GM13976 (cell line): ENCODE measurements at regions not wholly inside any gene's neighbourhood (a gene's known extent, or its start where the extent isn't known, plus 50 kb on each side); places are given as distances from the start of the nearest gene placed in this dataset.

Experiments
- DNase-seq: peaks from one replicate; pipeline ENCODE4 v3.0.0; 2012; ENCODE audit warnings: low spot score
- in situ Hi-C: fragments of 300-500 bp; cut with MboI; formaldehyde crosslinking; loops from one replicate; pipeline ENCODE4 v1.12.0; 2022; ENCODE audit warnings: low sequenced_read_pairs, mixed read lengths, inconsistent platforms; ENCODE audit not compliant: unreplicated experiment
- TF ChIP-seq, protein P1 (sequence below): IDR thresholded peaks from 2 replicates; pipeline ENCODE4 v1.5.1; 2012; ENCODE audit warnings: borderline replicate concordance, mild to moderate bottlenecking; ENCODE audit not compliant: insufficient read depth; ENCODE audit errors: extremely low read depth, missing control alignments, control extremely low read depth

DNA sequence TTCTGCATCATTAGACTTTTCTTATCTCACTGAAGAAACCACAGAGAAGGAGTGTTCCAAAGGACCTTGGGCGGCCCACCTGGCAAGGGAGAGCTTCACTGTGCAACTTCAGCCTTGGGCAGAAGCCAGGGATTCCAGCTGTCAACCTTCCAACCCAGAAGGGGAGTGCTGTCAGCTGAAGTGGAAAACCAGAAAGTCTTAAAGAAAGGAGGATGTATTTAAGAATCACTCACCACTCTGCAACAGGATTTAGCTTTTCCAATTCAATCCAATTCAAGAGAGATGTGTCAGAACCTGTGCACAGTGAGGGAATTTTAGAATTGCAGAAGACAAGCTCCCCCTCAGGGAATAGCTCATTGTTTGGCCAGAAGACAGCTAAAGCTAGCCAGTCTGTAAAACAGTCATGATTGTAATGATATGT lies 553.7 kb downstream of the CD83 start:
- TF ChIP-seq, protein P1, sequence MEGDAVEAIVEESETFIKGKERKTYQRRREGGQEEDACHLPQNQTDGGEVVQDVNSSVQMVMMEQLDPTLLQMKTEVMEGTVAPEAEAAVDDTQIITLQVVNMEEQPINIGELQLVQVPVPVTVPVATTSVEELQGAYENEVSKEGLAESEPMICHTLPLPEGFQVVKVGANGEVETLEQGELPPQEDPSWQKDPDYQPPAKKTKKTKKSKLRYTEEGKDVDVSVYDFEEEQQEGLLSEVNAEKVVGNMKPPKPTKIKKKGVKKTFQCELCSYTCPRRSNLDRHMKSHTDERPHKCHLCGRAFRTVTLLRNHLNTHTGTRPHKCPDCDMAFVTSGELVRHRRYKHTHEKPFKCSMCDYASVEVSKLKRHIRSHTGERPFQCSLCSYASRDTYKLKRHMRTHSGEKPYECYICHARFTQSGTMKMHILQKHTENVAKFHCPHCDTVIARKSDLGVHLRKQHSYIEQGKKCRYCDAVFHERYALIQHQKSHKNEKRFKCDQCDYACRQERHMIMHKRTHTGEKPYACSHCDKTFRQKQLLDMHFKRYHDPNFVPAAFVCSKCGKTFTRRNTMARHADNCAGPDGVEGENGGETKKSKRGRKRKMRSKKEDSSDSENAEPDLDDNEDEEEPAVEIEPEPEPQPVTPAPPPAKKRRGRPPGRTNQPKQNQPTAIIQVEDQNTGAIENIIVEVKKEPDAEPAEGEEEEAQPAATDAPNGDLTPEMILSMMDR, result no peak
- DNase-seq, result no peak
- in situ Hi-C loops, result no loop called here

DNA sequence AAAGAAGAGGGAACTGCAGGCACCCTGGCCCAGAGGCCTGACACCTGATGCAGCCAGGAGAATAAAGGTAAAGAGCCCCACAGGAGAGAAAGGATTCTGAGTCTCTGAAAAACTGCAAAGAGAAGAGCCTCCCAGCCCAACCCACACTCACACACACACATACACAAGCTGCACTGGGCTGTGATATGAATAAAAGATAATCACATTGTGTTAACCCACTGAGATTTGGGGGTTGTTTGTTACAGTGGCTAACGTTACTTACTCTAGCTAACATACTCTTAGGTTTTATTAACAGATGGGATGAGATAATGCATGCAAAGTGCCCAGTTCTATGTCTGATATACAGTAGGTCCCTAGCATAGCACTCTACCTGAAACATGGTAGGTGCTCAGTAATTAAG lies 554.4 kb downstream of the CD83 start:
- in situ Hi-C loops, result no loop called here

GRCh38 chr6:14673201-14673600 lies 555.6 kb downstream of the CD83 start:
- in situ Hi-C loops, result no loop called here
- TF ChIP-seq, protein P1, result no peak
- no peak for DNase-seq

More for the DNA sequence above, 554.4 kb downstream of the CD83 start:
- no peak for DNase-seq
- TF ChIP-seq, protein P1, result no peak

DNA sequence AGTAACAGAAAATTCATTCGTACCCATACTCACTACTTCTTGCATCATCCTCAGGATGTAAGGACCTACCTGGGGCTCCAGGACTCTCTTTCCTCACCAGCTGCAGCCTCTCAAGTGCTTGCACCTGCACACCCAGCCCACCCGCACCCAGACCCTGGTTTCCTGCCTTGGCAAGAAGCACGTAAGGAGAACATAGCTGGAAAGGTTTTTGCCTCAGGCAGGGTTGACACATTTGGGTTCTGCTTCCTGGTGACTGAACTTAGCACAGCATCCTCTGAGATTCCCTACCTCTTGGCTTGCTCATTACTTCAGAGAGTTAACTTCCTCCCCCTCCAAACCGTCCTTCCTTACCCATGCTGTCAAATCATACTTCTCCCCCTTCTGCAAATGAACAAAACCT lies 556.9 kb downstream of the CD83 start:
- in situ Hi-C loops, result no loop called here
- no peak for DNase-seq
- TF ChIP-seq, protein P1, result no peak

GRCh38 chr6:14674867-14675648 lies 557.5 kb downstream of the CD83 start:
- no peak for DNase-seq
- TF ChIP-seq, protein P1, result no peak
- in situ Hi-C loops, result no loop called here

DNA sequence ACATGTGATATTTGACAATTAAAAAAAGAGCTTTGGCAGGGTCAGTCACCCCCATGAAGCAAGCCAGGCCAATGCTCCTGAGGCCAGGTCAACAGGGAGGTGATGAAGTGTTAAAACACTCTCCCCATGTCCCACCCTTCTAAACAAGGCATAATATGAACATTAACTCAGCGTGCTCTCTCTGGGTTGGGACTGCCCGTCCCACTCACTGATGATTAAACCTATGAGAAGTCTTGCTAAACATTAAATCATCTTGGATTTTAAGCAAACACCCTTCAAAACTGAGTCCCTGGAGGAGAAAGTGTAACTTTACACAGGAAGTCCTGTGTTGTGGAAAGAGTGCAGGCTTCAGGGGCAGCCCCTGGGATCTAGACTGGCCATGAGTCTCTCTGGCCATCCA lies 558.5 kb downstream of the CD83 start:
- DNase-seq, result no peak
- TF ChIP-seq, protein P1, result no peak
- in situ Hi-C loops, result no loop called here
